Lower leg skin (tissue), 3 donors: ENCODE measurements at regions not wholly inside any gene's neighbourhood (a gene's known extent, or its start where the extent isn't known, plus 50 kb on each side); places are given as distances from the start of the nearest gene placed in this dataset.

Experiments
- CTCF ChIP-seq, 3 donors: fragments of 450-650 bp; IDR thresholded peaks; one replicate each; pipeline ENCODE4 v1.5.1; 2016; ENCODE audit warnings: antibody characterized with exemption in 3 of 3, mild to moderate bottlenecking in 3 of 3, moderate library complexity in 2 of 3
- POLR2A ChIP-seq, 2 donors: fragments of 450-650 bp; IDR thresholded peaks; one replicate each; pipeline ENCODE4 v1.6.1; 2016 to 2017; ENCODE audit warnings: antibody characterized with exemption in 2 of 2, mild to moderate bottlenecking in 1 of 2, moderate library complexity in 1 of 2

- TF ChIP-seq CTCF (IDR thresholded peaks at IDR 0.05) (no peak), POLR2A (IDR thresholded peaks at IDR 0.05) (no peak)
Observed at GRCh38 chr5:100424787-100425186, 110.4 kb upstream of the FAM174A start.
